Brain microvascular endothelial cell (primary cell): ENCODE measurements at regions not wholly inside any gene's neighbourhood (a gene's known extent, or its start where the extent isn't known, plus 50 kb on each side); places are given as distances from the start of the nearest gene placed in this dataset.

Experiments
- DNase-seq: peaks from one replicate; pipeline ENCODE4 v3.0.0-alpha.2; 2020
- H3K27ac ChIP-seq: fragments of 250-450 bp; sonication (Bioruptor Pico); 2 replicates; pipeline ENCODE4 v1.5.1; 2020; ENCODE audit warnings: mild to moderate bottlenecking, moderate library complexity
- H3K27me3 ChIP-seq: fragments of 250-450 bp; sonication (Bioruptor Pico); replicated peaks from 2 replicates; pipeline ENCODE4 v1.5.1; 2020; ENCODE audit warnings: mild to moderate bottlenecking
- H3K36me3 ChIP-seq: fragments of 250-450 bp; sonication (Bioruptor Pico); replicated peaks from 2 replicates; pipeline ENCODE4 v1.5.1; 2020; ENCODE audit warnings: mild to moderate bottlenecking
- H3K4me3 ChIP-seq: 2 replicates; pipeline ENCODE4 v1.5.1; 2011; ENCODE audit warnings: low read depth, mild to moderate bottlenecking, control low read depth, low read length, moderate library complexity
- in situ Hi-C: cut with HindIII; loops from 2 replicates; pipeline ENCODE4 v1.10.0; 2017; ENCODE audit warnings: low sequenced_read_pairs, low pct_ligation_motif_present
- TF ChIP-seq, protein P1 (sequence below): IDR thresholded peaks from 2 replicates; pipeline ENCODE4 v1.5.1; 2011; ENCODE audit warnings: low read depth, mild to moderate bottlenecking, moderate library complexity, low read length, control low read depth, inconsistent platforms; ENCODE audit errors: missing control alignments

DNA sequence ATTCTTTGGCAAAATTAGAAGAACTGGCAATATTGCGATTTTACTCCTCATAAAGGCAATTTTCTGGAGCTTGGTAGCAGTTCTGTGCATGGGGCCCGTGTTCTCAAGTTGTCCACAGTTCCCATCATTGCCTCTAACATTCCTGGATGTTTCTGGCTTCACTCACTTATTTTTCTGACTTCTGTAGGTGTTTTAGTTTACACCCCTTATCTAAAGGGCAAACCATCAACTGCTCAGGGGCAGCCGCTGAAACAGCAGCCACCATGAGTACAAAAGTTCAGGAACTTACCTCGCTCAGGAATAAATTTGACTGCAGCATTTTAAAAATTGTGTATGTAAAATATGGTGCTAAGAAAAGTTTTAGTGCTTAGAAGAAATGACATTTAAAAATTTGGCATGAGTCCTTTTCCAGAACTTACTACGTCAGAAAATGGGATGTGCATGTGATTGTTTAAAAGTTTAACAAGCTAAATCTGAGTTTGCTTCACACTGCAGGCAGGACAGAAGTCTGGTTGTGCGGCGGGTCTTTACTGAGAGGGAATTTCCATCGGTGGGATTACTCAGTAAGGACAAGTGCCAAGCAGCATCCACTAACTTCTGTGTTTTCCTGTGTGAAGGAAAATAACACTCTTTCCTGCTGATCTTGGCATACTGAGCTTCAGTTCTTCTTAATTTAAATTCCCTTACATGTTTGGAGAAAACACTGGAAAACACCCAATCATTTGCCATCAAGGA lies 261.7 kb downstream of the MAT2B start:
- in situ Hi-C loops: no loop called here
- Histone ChIP-seq H3K27me3 (no peaks in the 10 kb centered on the region), H3K27ac (no peak overlapping the region), H3K4me3 (no peak overlapping the region), H3K36me3 (no peaks in the 10 kb centered on the region)
- no peak for DNase-seq
- TF ChIP-seq, protein P1, sequence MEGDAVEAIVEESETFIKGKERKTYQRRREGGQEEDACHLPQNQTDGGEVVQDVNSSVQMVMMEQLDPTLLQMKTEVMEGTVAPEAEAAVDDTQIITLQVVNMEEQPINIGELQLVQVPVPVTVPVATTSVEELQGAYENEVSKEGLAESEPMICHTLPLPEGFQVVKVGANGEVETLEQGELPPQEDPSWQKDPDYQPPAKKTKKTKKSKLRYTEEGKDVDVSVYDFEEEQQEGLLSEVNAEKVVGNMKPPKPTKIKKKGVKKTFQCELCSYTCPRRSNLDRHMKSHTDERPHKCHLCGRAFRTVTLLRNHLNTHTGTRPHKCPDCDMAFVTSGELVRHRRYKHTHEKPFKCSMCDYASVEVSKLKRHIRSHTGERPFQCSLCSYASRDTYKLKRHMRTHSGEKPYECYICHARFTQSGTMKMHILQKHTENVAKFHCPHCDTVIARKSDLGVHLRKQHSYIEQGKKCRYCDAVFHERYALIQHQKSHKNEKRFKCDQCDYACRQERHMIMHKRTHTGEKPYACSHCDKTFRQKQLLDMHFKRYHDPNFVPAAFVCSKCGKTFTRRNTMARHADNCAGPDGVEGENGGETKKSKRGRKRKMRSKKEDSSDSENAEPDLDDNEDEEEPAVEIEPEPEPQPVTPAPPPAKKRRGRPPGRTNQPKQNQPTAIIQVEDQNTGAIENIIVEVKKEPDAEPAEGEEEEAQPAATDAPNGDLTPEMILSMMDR: no peak

DNA sequence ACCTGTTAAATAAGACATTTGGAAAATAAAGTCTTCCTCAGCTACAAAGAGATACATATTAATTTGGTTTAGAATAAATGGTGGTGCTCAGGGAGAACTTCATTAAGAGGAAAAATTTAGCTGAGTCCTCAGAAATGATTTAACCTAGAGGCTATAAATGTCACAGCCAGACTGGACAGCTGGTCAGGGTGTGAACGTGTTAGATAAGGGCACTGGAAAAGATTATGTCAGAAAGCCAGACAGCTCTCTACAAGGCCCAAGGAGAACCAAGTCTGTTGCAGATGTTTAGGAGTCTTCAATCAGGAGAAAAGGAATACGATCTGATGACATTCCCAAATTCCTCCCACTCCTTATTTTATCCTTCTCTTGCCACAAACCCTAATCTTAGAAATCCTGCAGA lies 265.2 kb downstream of the MAT2B start:
- TF ChIP-seq, protein P1: no peak
- H3K36me3 ChIP-seq: no peaks in the 10 kb centered on the region
- in situ Hi-C loops: no loop called here

DNA sequence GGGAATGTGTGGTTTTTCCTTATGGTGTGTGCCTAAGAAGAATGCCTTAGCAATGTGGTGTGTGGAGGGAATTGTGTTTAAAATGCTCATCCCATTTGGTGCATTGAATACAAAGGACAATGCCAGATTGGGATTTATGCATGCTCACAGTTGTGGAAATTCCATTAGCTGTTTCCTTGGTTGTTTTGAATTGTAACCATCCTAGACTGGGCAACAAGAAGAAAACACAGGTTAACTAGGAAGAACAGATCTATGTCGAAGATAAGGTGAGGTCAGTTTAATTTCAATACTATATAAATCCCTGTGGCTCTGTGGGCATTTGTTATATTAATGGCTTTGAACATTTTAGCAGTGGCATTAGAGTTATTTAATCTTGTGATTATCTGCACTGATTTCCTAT lies 266.8 kb downstream of the MAT2B start:
- no peak overlapping the region for H3K27ac ChIP-seq
- H3K27me3 ChIP-seq: no peaks in the 10 kb centered on the region
- no peaks in the 10 kb centered on the region for H3K36me3 ChIP-seq
- TF ChIP-seq, protein P1: no peak
- no peak overlapping the region for H3K4me3 ChIP-seq
- in situ Hi-C loops: no loop called here
- no peak for DNase-seq

More for the DNA sequence above, 265.2 kb downstream of the MAT2B start:
- no peak for DNase-seq
- no peak overlapping the region for H3K27ac ChIP-seq
- no peaks in the 10 kb centered on the region for H3K27me3 ChIP-seq
- no peak overlapping the region for H3K4me3 ChIP-seq

DNA sequence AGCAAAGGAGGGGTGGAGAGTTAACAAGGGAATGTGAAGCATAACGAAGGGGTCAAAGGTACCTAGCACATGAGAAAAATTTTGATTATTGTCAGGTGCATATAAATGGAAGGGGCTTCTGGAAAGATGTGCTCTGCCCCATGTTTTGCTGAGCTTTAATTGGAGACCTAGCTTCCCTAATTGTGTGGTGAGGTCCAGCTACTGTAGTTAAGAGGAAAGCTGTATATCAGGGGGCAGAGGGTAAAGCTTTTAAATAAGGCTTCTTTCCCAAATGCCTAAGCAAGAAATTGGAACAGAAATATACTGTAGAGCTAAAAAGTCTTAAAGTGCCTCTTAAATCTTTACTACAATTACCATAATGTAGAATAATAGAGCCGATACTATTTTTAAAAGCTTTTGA lies 267.2 kb downstream of the MAT2B start:
- Histone ChIP-seq H3K36me3 (no peaks in the 10 kb centered on the region), H3K27ac (no peak overlapping the region), H3K27me3 (no peaks in the 10 kb centered on the region), H3K4me3 (no peak overlapping the region)
- in situ Hi-C loops: no loop called here
- DNase-seq: no peak
- TF ChIP-seq, protein P1: no peak

DNA sequence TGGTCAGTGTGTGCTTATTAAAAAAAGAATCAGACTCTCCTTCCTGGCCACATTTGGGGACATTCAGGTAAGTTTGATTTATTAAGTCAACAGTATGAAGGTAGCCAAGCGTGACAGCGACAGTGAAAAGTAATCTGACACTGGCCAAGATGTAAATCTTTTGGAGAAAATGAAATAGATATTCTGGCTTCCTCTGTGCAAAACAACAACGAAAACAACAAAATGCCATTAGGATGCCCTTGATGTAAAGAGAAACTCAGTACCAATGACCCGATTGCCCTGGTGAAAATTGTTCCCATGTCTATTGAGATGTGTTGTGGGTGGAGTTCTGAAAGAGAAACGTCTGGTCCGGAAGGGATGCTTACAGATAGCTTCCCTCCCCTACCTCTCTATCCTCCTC lies 267.8 kb downstream of the MAT2B start:
- Histone ChIP-seq H3K27ac (no peak overlapping the region), H3K27me3 (no peaks in the 10 kb centered on the region), H3K4me3 (no peak overlapping the region), H3K36me3 (no peaks in the 10 kb centered on the region)
- DNase-seq: no peak
- TF ChIP-seq, protein P1: no peak
- in situ Hi-C loops: no loop called here

DNA sequence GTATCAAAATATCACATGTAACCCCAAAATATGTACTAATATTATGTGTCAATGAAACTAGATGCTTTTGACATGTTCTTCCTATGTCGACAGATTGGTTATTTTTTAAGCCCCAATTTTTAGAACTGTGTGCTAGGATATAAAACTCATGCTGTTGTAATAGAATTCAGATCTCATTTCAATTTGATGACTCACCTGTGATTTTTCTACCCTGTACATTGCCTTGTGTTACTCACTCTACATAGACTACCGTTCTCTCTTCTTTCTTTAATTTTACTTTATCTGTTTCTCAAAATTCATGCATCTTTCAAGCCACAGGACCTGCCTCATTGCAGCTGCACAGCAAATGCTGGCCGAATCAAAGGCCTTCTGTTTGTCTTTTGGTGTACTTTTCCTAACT lies 284.5 kb downstream of the MAT2B start:
- no peak for DNase-seq
- in situ Hi-C loops: no loop called here
- H3K27me3 ChIP-seq: no peaks in the 10 kb centered on the region
- no peak overlapping the region for H3K4me3 ChIP-seq
- H3K27ac ChIP-seq: no peak overlapping the region
- H3K36me3 ChIP-seq: no peaks in the 10 kb centered on the region
- TF ChIP-seq, protein P1: no peak
